ENCODE measurements at regions not wholly inside any gene's neighbourhood (a gene's known extent, or its start where the extent isn't known, plus 50 kb on each side); places are given as distances from the start of the nearest gene placed in this dataset.
A peak's percentile ranks its signal among the peaks of the same experiment; 100 is the strongest.

DNA sequence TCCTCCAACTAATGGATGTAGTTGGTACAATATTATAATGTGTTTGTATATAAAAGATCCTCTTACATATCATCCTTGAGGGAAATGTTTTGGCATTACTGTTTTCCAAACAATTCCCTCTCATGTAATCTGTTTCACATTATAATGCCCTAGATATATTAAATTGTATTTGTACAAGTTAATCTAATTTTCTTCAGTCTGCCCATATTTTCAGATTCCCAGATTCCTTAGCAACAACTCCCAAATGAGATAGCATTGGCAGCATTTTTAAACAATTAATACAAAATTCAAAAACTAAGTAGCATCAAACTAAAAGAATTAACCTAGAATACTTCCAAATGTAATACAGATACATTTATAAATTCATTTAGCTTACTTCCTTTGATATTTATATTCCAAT is 860.2 kb downstream of the C12orf50 start:
- no peaks in the 10 kb centered on the region for H3K27me3 ChIP-seq (ENCODE audit: control insufficient read depth, insufficient read depth, low read length)
- no peak overlapping the region for H3K27ac ChIP-seq (ENCODE audit: low read depth, low read length)
- no peaks in the 10 kb centered on the region for H3K36me3 ChIP-seq (ENCODE audit: control insufficient read depth, insufficient read depth, low read length)
- H3K4me3 ChIP-seq (ENCODE audit: low read depth, low read length): no peak overlapping the region
- no peak overlapping the region for H3K9ac ChIP-seq (ENCODE audit: low read depth, low read length)
- no peaks in the 10 kb centered on the region for H3K4me1 ChIP-seq (ENCODE audit: control insufficient read depth, insufficient read depth, low read length)
- H3K9me3 ChIP-seq (ENCODE audit: control insufficient read depth, insufficient read depth, low read length): peaks cover 19% of the 10 kb centered on the region

- H3K27ac ChIP-seq (ENCODE audit: low read depth, low read length): no peak overlapping the region
- no peak overlapping the region for H3K9ac ChIP-seq (ENCODE audit: low read depth, low read length)
- H3K27me3 ChIP-seq (ENCODE audit: control insufficient read depth, insufficient read depth, low read length): no peaks in the 10 kb centered on the region
- H3K36me3 ChIP-seq (ENCODE audit: control insufficient read depth, insufficient read depth, low read length): no peaks in the 10 kb centered on the region
- H3K4me1 ChIP-seq (ENCODE audit: control insufficient read depth, insufficient read depth, low read length): no peaks in the 10 kb centered on the region
- peaks cover 27% of the 10 kb centered on the region for H3K9me3 ChIP-seq (ENCODE audit: control insufficient read depth, insufficient read depth, low read length)
- no peak overlapping the region for H3K4me3 ChIP-seq (ENCODE audit: low read depth, low read length)
Observed at GRCh38 chr12:87165733-87166375, 863.3 kb downstream of the C12orf50 start.

GRCh38 chr12:87163122-87163521 is 866.1 kb downstream of the C12orf50 start:
- no peaks in the 10 kb centered on the region for H3K36me3 ChIP-seq (ENCODE audit: control insufficient read depth, insufficient read depth, low read length)
- peaks cover 27% of the 10 kb centered on the region for H3K9me3 ChIP-seq (ENCODE audit: control insufficient read depth, insufficient read depth, low read length)
- no peak overlapping the region for H3K4me3 ChIP-seq (ENCODE audit: low read depth, low read length)
- H3K4me1 ChIP-seq (ENCODE audit: control insufficient read depth, insufficient read depth, low read length): no peaks in the 10 kb centered on the region
- H3K27ac ChIP-seq (ENCODE audit: low read depth, low read length): no peak overlapping the region
- no peaks in the 10 kb centered on the region for H3K27me3 ChIP-seq (ENCODE audit: control insufficient read depth, insufficient read depth, low read length)
- H3K9ac ChIP-seq (ENCODE audit: low read depth, low read length): no peak overlapping the region

DNA sequence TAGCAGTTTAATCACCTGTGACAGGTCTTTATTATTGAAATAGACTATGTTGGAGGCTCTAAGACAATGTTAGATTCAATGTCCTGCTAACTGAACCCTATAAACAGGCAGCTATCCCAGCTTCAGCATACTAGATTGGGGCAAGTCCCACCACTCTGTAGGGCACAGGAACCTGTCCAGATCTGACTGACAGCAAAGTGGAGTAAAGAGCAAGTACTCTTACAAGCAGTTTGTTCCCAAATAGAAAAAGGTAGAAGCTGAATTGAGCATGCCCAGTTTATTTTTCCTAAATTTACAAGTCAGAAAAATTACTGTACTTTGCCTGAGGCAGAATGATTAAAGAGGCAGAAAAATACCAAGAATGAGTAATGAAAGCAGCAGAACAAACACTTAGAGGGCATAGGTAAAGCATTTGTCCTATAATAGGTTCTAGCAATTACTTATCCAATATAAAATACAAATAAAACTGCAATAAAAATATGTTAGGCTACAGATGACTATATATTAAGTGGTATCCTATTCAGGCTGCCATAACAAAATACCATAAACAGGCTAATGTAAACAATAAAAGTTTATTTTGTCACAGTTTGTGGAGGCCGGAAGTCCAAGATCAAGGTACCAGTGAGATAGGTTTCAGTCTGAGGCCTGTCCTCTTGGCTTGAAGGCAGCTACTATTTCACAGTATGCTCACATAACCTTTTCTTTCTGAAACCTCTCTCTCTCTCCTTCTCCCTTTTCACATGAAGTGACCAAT is 868.2 kb downstream of the C12orf50 start:
- H3K4me1 ChIP-seq (ENCODE audit: control insufficient read depth, insufficient read depth, low read length): no peaks in the 10 kb centered on the region

DNA sequence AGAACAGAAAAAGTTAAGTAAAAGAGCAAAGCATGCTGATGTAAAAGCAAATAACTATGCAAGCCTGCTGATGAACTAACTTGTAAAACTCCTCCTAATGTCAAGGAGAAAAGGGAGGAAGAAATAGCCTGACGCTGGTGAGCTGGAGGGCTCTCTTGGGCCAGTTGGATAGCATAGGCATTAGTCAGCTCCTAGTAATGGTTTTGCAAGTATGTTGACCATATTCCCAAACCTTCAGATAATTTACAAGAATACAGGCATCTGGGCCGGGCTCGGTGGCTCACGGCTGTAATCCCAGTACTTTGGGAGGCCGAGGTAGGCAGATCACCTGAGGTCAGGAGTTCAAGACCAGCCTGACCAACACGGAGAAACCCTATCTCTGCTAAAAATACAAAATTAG is 871.4 kb downstream of the C12orf50 start:
- H3K27me3 ChIP-seq (ENCODE audit: control insufficient read depth, insufficient read depth, low read length): no peaks in the 10 kb centered on the region
- H3K27ac ChIP-seq (ENCODE audit: low read depth, low read length): no peak overlapping the region
- H3K4me1 ChIP-seq (ENCODE audit: control insufficient read depth, insufficient read depth, low read length): no peaks in the 10 kb centered on the region
- no peaks in the 10 kb centered on the region for H3K36me3 ChIP-seq (ENCODE audit: control insufficient read depth, insufficient read depth, low read length)
- no peak overlapping the region for H3K4me3 ChIP-seq (ENCODE audit: low read depth, low read length)
- no peak overlapping the region for H3K9ac ChIP-seq (ENCODE audit: low read depth, low read length)
- peaks cover 1% of the 10 kb centered on the region; the same call in 1 of the 2 replicates for H3K9me3 ChIP-seq (ENCODE audit: control insufficient read depth, insufficient read depth, low read length)

More for the DNA sequence above, 868.2 kb downstream of the C12orf50 start:
- H3K9me3 ChIP-seq (ENCODE audit: control insufficient read depth, insufficient read depth, low read length): peaks cover 20% of the 10 kb centered on the region
- H3K9ac ChIP-seq (ENCODE audit: low read depth, low read length): no peak overlapping the region
- no peaks in the 10 kb centered on the region for H3K36me3 ChIP-seq (ENCODE audit: control insufficient read depth, insufficient read depth, low read length)
- H3K4me3 ChIP-seq (ENCODE audit: low read depth, low read length): no peak overlapping the region
- H3K27me3 ChIP-seq (ENCODE audit: control insufficient read depth, insufficient read depth, low read length): no peaks in the 10 kb centered on the region
- no peak overlapping the region for H3K27ac ChIP-seq (ENCODE audit: low read depth, low read length)

DNA sequence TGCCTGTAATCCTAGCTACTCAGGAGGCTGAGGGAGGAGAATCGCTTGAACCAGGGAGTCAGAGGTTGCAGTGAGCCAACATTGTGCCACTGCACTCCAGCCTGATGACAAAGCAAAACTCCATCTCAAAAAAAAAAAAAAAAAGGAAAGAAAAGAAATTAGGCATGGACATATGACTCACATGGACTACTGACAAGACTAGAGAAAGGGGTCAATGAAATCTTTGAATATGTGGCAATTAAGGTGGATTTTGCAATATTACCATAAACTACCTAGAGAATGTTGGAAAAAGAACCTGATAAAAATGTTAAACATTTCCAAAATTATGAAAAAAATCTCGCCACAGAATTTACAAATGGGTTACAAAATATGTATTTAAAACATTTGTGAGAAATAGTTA is 873.6 kb downstream of the C12orf50 start:
- Histone ChIP-seq H3K27me3 (ENCODE audit: control insufficient read depth, insufficient read depth, low read length) (no peaks in the 10 kb centered on the region), H3K4me3 (ENCODE audit: low read depth, low read length) (no peak overlapping the region), H3K36me3 (ENCODE audit: control insufficient read depth, insufficient read depth, low read length) (no peaks in the 10 kb centered on the region), H3K4me1 (ENCODE audit: control insufficient read depth, insufficient read depth, low read length) (no peaks in the 10 kb centered on the region), H3K9me3 (ENCODE audit: control insufficient read depth, insufficient read depth, low read length) (no peaks in the 10 kb centered on the region), H3K27ac (ENCODE audit: low read depth, low read length) (no peak overlapping the region), H3K9ac (ENCODE audit: low read depth, low read length) (no peak overlapping the region)

GRCh38 chr12:87152841-87153528 is 876.2 kb downstream of the C12orf50 start:
- H3K9me3 ChIP-seq (ENCODE audit: control insufficient read depth, insufficient read depth, low read length): no peaks in the 10 kb centered on the region
- H3K4me3 ChIP-seq (ENCODE audit: low read depth, low read length): no peak overlapping the region
- H3K27me3 ChIP-seq (ENCODE audit: control insufficient read depth, insufficient read depth, low read length): no peaks in the 10 kb centered on the region
- no peaks in the 10 kb centered on the region for H3K4me1 ChIP-seq (ENCODE audit: control insufficient read depth, insufficient read depth, low read length)
- H3K36me3 ChIP-seq (ENCODE audit: control insufficient read depth, insufficient read depth, low read length): no peaks in the 10 kb centered on the region
- no peak overlapping the region for H3K27ac ChIP-seq (ENCODE audit: low read depth, low read length)
- no peak overlapping the region for H3K9ac ChIP-seq (ENCODE audit: low read depth, low read length)

- H3K27me3 ChIP-seq (ENCODE audit: control insufficient read depth, insufficient read depth, low read length): no peaks in the 10 kb centered on the region
- H3K4me3 ChIP-seq (ENCODE audit: low read depth, low read length): no peak overlapping the region
- peak overlapping the region; percentile 80 for H3K27ac ChIP-seq (ENCODE audit: low read depth, low read length)
- no peaks in the 10 kb centered on the region for H3K9me3 ChIP-seq (ENCODE audit: control insufficient read depth, insufficient read depth, low read length)
- H3K9ac ChIP-seq (ENCODE audit: low read depth, low read length): no peak overlapping the region
- H3K4me1 ChIP-seq (ENCODE audit: control insufficient read depth, insufficient read depth, low read length): no peaks in the 10 kb centered on the region
- H3K36me3 ChIP-seq (ENCODE audit: control insufficient read depth, insufficient read depth, low read length): no peaks in the 10 kb centered on the region
Observed at GRCh38 chr12:87152075-87152474, 877.1 kb downstream of the C12orf50 start.

GRCh38 chr12:87150969-87151662 is 878.1 kb downstream of the C12orf50 start:
- H3K27ac ChIP-seq (ENCODE audit: low read depth, low read length): peak overlapping the region; percentile 80

GRCh38 chr12:87142342-87142741 is 886.2 kb upstream of the MGAT4C start:
- no peak overlapping the region for H3K9ac ChIP-seq (ENCODE audit: low read depth, low read length)
- 0 out of 2 replicates have a peak, but pooled peaks cover 6% of the 10 kb centered on the region for H3K9me3 ChIP-seq (ENCODE audit: control insufficient read depth, insufficient read depth, low read length)
- no peak overlapping the region for H3K27ac ChIP-seq (ENCODE audit: low read depth, low read length)
- H3K36me3 ChIP-seq (ENCODE audit: control insufficient read depth, insufficient read depth, low read length): no peaks in the 10 kb centered on the region
- no peak overlapping the region for H3K4me3 ChIP-seq (ENCODE audit: low read depth, low read length)
- H3K4me1 ChIP-seq (ENCODE audit: control insufficient read depth, insufficient read depth, low read length): 0 out of 2 replicates have a peak, but pooled peaks cover 2% of the 10 kb centered on the region
- no peaks in the 10 kb centered on the region for H3K27me3 ChIP-seq (ENCODE audit: control insufficient read depth, insufficient read depth, low read length)

More at GRCh38 chr12:87150969-87151662, 878.1 kb downstream of the C12orf50 start:
- Histone ChIP-seq H3K9me3 (ENCODE audit: control insufficient read depth, insufficient read depth, low read length) (no peaks in the 10 kb centered on the region), H3K4me1 (ENCODE audit: control insufficient read depth, insufficient read depth, low read length) (no peaks in the 10 kb centered on the region), H3K27me3 (ENCODE audit: control insufficient read depth, insufficient read depth, low read length) (no peaks in the 10 kb centered on the region), H3K36me3 (ENCODE audit: control insufficient read depth, insufficient read depth, low read length) (no peaks in the 10 kb centered on the region), H3K4me3 (ENCODE audit: low read depth, low read length) (no peak overlapping the region), H3K9ac (ENCODE audit: low read depth, low read length) (no peak overlapping the region)
